ENCODE measurements at regions not wholly inside any gene's neighbourhood (a gene's known extent, or its start where the extent isn't known, plus 50 kb on each side); places are given as distances from the start of the nearest gene placed in this dataset.

DNA sequence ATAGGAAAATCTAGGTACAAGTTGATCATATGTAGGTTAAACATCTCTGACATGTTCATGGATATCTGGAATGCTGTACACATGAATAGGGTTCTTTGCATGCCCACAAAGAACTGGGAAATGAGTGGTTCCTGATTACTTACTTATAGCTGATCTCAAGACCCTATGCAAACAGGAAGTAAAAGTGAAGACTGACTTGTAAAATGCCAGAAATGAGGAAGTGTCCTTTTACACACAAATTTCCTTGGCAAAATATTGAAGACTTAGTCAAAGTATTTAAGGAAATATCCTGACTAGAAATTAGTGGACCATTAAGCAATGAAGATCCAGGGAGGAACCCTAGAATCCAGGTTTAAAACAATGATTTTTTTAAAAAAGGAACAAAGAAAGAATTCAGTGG is 203.7 kb upstream of the DLGAP1 start:
- TF ChIP-seq, protein P1, sequence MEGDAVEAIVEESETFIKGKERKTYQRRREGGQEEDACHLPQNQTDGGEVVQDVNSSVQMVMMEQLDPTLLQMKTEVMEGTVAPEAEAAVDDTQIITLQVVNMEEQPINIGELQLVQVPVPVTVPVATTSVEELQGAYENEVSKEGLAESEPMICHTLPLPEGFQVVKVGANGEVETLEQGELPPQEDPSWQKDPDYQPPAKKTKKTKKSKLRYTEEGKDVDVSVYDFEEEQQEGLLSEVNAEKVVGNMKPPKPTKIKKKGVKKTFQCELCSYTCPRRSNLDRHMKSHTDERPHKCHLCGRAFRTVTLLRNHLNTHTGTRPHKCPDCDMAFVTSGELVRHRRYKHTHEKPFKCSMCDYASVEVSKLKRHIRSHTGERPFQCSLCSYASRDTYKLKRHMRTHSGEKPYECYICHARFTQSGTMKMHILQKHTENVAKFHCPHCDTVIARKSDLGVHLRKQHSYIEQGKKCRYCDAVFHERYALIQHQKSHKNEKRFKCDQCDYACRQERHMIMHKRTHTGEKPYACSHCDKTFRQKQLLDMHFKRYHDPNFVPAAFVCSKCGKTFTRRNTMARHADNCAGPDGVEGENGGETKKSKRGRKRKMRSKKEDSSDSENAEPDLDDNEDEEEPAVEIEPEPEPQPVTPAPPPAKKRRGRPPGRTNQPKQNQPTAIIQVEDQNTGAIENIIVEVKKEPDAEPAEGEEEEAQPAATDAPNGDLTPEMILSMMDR (IDR thresholded peaks at IDR 0.05; ENCODE audit: poor library complexity, severe bottlenecking): no peak
- no peak for ATAC-seq (ENCODE audit: low read depth)
- Histone ChIP-seq H3K4me1 (ENCODE audit: insufficient read depth, poor library complexity, severe bottlenecking) (no peaks in the 10 kb centered on the region), H3K27me3 (ENCODE audit: insufficient read depth, poor library complexity, severe bottlenecking) (no peaks in the 10 kb centered on the region), H3K4me3 (ENCODE audit: severe bottlenecking) (no peak overlapping the region), H3K27ac (ENCODE audit: poor library complexity, severe bottlenecking) (no peak overlapping the region), H3K9me3 (ENCODE audit: severe bottlenecking) (no peaks in the 10 kb centered on the region), H3K36me3 (ENCODE audit: low read depth) (no peaks in the 10 kb centered on the region)
- no peak for DNase-seq (ENCODE audit: low spot score)

DNA sequence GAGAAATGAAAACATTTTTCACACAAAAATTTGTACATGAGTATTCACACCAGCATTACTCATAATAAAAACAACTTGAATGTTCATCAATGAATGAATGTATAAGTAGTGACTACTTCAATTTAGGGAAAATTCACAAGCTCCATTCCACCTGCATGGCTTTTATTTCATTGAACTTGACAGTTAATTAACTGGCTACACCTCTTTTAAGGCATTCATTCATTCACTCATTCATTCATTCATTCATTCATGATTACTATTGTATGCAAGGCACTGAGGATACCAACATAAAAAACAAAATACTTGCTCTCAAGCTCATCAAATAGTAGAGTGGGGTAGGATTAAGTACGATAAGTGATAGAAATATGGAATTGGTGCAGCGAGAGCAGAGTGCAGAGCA is 198.3 kb upstream of the DLGAP1 start:
- Histone ChIP-seq H3K4me1 (ENCODE audit: insufficient read depth, poor library complexity, severe bottlenecking) (no peaks in the 10 kb centered on the region), H3K27me3 (ENCODE audit: insufficient read depth, poor library complexity, severe bottlenecking) (no peaks in the 10 kb centered on the region), H3K36me3 (ENCODE audit: low read depth) (no peaks in the 10 kb centered on the region), H3K27ac (ENCODE audit: poor library complexity, severe bottlenecking) (no peak overlapping the region), H3K4me3 (ENCODE audit: severe bottlenecking) (no peak overlapping the region), H3K9me3 (ENCODE audit: severe bottlenecking) (no peaks in the 10 kb centered on the region)
- TF ChIP-seq, protein P1 (IDR thresholded peaks at IDR 0.05; ENCODE audit: poor library complexity, severe bottlenecking): no peak
- ATAC-seq (ENCODE audit: low read depth) (no peak), DNase-seq (ENCODE audit: low spot score) (no peak)

DNA sequence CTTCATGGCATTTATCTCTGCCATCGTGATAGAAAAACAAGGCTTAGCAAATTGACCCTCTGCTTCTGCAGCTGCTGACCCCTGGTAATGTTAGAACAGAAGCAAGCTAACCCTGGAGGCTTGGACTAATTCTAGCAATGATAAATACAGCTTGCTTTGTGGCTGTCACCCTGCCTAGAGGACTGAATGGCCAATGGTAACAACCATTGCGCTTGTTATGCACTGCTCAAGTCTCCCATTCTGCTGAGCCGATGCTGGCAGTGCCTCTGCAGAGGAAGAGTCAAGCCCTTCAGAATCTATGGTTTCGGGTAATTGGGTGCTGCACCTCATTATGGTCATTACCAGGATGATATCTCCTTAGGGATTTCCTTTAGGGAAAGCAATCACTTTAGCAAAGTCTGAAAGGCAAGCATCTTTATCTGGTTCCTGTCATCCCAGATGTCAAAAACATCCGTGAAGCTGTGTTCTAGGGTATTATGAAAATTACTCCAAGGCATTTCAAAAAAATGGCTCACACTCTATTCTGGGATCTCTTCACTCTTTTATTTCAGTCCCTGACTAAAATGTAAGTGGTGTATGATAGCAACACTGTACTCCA is 186.8 kb upstream of the DLGAP1 start:
- H3K27ac ChIP-seq (ENCODE audit: poor library complexity, severe bottlenecking): no peak overlapping the region
- ATAC-seq (ENCODE audit: low read depth) (no peak), DNase-seq (ENCODE audit: low spot score) (no peak)
- H3K9me3 ChIP-seq (ENCODE audit: severe bottlenecking): no peaks in the 10 kb centered on the region
- H3K4me1 ChIP-seq (ENCODE audit: insufficient read depth, poor library complexity, severe bottlenecking): no peaks in the 10 kb centered on the region
- H3K27me3 ChIP-seq (ENCODE audit: insufficient read depth, poor library complexity, severe bottlenecking): no peaks in the 10 kb centered on the region
- TF ChIP-seq, protein P1 (IDR thresholded peaks at IDR 0.05; ENCODE audit: poor library complexity, severe bottlenecking): no peak
- H3K36me3 ChIP-seq (ENCODE audit: low read depth): no peaks in the 10 kb centered on the region
- no peak overlapping the region for H3K4me3 ChIP-seq (ENCODE audit: severe bottlenecking)

DNA sequence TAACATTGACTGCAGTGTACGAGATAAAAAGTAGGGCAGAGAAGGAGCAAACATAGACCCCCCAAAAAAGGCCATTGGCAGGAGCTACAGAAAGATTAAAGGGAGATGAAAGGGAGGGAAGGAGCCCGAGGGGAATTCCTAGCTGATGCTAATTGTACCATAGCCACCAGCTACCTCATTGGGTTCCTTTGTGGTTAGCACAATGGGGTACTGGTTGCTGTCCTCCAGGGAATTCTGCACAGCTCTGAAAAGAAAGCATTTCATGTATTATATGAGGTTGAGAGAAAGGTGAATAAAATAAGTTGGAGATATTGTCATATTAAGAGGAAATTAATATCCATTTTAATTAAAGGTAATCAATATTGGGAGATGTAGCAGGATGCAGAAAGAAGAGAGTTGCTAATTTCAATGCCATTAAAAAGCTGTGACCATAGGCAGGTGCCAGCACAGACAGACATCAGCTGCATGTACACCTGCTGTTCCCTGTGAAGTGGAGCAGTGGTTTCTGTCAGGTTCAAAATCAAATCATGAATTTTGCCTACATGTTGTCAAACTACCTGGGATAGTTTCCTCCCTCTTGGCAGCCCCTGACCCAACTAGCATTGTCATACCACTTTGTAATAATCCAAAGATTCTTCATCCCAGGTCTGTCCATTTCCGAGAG is 185.4 kb upstream of the DLGAP1 start:
- H3K36me3 ChIP-seq (ENCODE audit: low read depth): no peaks in the 10 kb centered on the region
- H3K27ac ChIP-seq (ENCODE audit: poor library complexity, severe bottlenecking): no peak overlapping the region
- no peak overlapping the region for H3K4me3 ChIP-seq (ENCODE audit: severe bottlenecking)
- TF ChIP-seq, protein P1 (IDR thresholded peaks at IDR 0.05; ENCODE audit: poor library complexity, severe bottlenecking): no peak
- ATAC-seq (ENCODE audit: low read depth): no peak
- H3K4me1 ChIP-seq (ENCODE audit: insufficient read depth, poor library complexity, severe bottlenecking): no peaks in the 10 kb centered on the region
- H3K27me3 ChIP-seq (ENCODE audit: insufficient read depth, poor library complexity, severe bottlenecking): no peaks in the 10 kb centered on the region
- no peak for DNase-seq (ENCODE audit: low spot score)
- H3K9me3 ChIP-seq (ENCODE audit: severe bottlenecking): no peaks in the 10 kb centered on the region

Measured in RWPE2 (cell line).